ENCODE measurements at regions not wholly inside any gene's neighbourhood (a gene's known extent, or its start where the extent isn't known, plus 50 kb on each side); places are given as distances from the start of the nearest gene placed in this dataset.

DNA sequence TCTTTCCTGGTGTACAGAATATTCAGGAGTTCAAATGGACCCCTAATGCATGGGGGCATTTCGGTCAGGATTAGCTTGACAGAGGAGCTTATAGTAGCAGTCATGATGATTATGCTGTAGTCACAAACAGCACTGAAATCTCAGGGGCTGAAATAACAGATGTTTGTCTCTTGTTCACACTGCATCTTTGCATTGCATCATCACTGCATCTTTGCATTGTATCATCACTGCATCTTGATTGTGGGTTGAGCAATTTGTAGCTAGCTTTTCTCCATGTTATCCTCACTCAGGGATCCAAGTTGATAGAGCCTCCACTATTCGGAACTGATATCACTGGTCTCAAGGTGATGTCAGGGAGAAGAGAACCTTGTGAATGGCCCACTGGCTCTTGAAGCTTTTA lies 160.9 kb downstream of the GATB start:
- no peak for TF ChIP-seq ZNF274 (IDR thresholded peaks at IDR 0.05; ENCODE audit: low read depth, low read length)
- TF ChIP-seq FOSL1 (IDR thresholded peaks at IDR 0.05; ENCODE audit: low read depth), result no peak
- TF ChIP-seq CEBPB (IDR thresholded peaks at IDR 0.05; ENCODE audit: low read depth), result no peak
- TF ChIP-seq, protein P1, sequence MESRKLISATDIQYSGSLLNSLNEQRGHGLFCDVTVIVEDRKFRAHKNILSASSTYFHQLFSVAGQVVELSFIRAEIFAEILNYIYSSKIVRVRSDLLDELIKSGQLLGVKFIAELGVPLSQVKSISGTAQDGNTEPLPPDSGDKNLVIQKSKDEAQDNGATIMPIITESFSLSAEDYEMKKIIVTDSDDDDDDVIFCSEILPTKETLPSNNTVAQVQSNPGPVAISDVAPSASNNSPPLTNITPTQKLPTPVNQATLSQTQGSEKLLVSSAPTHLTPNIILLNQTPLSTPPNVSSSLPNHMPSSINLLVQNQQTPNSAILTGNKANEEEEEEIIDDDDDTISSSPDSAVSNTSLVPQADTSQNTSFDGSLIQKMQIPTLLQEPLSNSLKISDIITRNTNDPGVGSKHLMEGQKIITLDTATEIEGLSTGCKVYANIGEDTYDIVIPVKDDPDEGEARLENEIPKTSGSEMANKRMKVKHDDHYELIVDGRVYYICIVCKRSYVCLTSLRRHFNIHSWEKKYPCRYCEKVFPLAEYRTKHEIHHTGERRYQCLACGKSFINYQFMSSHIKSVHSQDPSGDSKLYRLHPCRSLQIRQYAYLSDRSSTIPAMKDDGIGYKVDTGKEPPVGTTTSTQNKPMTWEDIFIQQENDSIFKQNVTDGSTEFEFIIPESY (IDR thresholded peaks at IDR 0.05; ENCODE audit: extremely low read depth, insufficient replicate concordance, low read length), result no peak
- TF ChIP-seq, protein P2, sequence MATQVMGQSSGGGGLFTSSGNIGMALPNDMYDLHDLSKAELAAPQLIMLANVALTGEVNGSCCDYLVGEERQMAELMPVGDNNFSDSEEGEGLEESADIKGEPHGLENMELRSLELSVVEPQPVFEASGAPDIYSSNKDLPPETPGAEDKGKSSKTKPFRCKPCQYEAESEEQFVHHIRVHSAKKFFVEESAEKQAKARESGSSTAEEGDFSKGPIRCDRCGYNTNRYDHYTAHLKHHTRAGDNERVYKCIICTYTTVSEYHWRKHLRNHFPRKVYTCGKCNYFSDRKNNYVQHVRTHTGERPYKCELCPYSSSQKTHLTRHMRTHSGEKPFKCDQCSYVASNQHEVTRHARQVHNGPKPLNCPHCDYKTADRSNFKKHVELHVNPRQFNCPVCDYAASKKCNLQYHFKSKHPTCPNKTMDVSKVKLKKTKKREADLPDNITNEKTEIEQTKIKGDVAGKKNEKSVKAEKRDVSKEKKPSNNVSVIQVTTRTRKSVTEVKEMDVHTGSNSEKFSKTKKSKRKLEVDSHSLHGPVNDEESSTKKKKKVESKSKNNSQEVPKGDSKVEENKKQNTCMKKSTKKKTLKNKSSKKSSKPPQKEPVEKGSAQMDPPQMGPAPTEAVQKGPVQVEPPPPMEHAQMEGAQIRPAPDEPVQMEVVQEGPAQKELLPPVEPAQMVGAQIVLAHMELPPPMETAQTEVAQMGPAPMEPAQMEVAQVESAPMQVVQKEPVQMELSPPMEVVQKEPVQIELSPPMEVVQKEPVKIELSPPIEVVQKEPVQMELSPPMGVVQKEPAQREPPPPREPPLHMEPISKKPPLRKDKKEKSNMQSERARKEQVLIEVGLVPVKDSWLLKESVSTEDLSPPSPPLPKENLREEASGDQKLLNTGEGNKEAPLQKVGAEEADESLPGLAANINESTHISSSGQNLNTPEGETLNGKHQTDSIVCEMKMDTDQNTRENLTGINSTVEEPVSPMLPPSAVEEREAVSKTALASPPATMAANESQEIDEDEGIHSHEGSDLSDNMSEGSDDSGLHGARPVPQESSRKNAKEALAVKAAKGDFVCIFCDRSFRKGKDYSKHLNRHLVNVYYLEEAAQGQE (IDR thresholded peaks at IDR 0.05; ENCODE audit: low read depth), result no peak
- TF ChIP-seq, protein P3, sequence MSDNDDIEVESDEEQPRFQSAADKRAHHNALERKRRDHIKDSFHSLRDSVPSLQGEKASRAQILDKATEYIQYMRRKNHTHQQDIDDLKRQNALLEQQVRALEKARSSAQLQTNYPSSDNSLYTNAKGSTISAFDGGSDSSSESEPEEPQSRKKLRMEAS (IDR thresholded peaks at IDR 0.05), result no peak
- TF ChIP-seq, protein P4, sequence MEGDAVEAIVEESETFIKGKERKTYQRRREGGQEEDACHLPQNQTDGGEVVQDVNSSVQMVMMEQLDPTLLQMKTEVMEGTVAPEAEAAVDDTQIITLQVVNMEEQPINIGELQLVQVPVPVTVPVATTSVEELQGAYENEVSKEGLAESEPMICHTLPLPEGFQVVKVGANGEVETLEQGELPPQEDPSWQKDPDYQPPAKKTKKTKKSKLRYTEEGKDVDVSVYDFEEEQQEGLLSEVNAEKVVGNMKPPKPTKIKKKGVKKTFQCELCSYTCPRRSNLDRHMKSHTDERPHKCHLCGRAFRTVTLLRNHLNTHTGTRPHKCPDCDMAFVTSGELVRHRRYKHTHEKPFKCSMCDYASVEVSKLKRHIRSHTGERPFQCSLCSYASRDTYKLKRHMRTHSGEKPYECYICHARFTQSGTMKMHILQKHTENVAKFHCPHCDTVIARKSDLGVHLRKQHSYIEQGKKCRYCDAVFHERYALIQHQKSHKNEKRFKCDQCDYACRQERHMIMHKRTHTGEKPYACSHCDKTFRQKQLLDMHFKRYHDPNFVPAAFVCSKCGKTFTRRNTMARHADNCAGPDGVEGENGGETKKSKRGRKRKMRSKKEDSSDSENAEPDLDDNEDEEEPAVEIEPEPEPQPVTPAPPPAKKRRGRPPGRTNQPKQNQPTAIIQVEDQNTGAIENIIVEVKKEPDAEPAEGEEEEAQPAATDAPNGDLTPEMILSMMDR (IDR thresholded peaks at IDR 0.05 in 2 of 3, conservative IDR thresholded peaks at IDR 0.05 in 1 of 3; ENCODE audit: borderline replicate concordance in 1 of 3, insufficient read depth in 1 of 3, low read depth in 2 of 3, low read length in 2 of 3), result no peak
- TF ChIP-seq POLR2AphosphoS5 (IDR thresholded peaks at IDR 0.05; ENCODE audit: low read depth, low read length), result no peak
